ENCODE measurements at regions not wholly inside any gene's neighbourhood (a gene's known extent, or its start where the extent isn't known, plus 50 kb on each side); places are given as distances from the start of the nearest gene placed in this dataset.
A peak's percentile ranks its signal among the peaks of the same experiment; 100 is the strongest.

DNA sequence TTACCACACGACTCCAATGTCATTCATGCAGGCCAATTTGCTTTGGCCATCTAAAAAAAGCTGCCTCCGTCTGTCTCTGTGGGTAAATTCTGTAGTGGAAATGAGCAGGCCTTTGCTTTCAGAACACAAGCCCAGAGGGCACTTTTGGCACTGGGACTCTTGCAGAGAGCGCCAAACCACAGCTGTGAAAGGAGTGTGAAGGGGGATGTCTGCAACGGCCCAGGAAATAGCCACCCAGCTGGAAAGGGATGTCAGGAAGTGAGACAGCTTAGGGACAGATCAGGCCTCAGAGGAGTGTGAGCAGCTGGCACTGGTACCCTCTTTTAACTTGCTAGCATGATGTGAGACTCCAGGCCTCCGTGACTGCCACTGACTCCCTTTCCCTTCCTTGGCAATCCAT, 152.4 kb downstream of the DKK1 start:
- Histone ChIP-seq H3K27ac (ENCODE audit: low read depth, low read length) (peak overlapping the region; percentile 59), H3K79me2 (ENCODE audit: control insufficient read depth, low read length) (no peaks in the 10 kb centered on the region), H3K36me3 (ENCODE audit: control insufficient read depth, low read length) (no peaks in the 10 kb centered on the region), H3K4me1 (ENCODE audit: control insufficient read depth, low read length) (peaks cover 57% of the 10 kb centered on the region), H3K27me3 (ENCODE audit: control insufficient read depth, low read length) (no peaks in the 10 kb centered on the region), H3K9me3 (ENCODE audit: control insufficient read depth, insufficient read depth, low read length) (no peaks in the 10 kb centered on the region), H4K20me1 (ENCODE audit: control insufficient read depth, insufficient read depth, low read depth, low read length) (no peaks in the 10 kb centered on the region), H3K4me2 (ENCODE audit: low read length) (peak overlapping the region; percentile 60), H3K4me3 (ENCODE audit: low read length) (peak overlapping the region; percentile 47), H3K9me2 (replicated peaks; ENCODE audit: control insufficient read depth, low read length) (no peaks in the 10 kb centered on the region), H3F3A (ENCODE audit: control insufficient read depth, insufficient read depth) (no peaks in the 10 kb centered on the region; the same call in 1 of the 2 replicates)
- no peak for TF ChIP-seq EZH2phosphoT487 (IDR thresholded peaks at IDR 0.05; ENCODE audit: borderline replicate concordance, low read length)
- TF ChIP-seq, protein P1, sequence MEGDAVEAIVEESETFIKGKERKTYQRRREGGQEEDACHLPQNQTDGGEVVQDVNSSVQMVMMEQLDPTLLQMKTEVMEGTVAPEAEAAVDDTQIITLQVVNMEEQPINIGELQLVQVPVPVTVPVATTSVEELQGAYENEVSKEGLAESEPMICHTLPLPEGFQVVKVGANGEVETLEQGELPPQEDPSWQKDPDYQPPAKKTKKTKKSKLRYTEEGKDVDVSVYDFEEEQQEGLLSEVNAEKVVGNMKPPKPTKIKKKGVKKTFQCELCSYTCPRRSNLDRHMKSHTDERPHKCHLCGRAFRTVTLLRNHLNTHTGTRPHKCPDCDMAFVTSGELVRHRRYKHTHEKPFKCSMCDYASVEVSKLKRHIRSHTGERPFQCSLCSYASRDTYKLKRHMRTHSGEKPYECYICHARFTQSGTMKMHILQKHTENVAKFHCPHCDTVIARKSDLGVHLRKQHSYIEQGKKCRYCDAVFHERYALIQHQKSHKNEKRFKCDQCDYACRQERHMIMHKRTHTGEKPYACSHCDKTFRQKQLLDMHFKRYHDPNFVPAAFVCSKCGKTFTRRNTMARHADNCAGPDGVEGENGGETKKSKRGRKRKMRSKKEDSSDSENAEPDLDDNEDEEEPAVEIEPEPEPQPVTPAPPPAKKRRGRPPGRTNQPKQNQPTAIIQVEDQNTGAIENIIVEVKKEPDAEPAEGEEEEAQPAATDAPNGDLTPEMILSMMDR (IDR thresholded peaks at IDR 0.05; ENCODE audit: low read depth, low read length, poor library complexity, severe bottlenecking) = no peak

DNA sequence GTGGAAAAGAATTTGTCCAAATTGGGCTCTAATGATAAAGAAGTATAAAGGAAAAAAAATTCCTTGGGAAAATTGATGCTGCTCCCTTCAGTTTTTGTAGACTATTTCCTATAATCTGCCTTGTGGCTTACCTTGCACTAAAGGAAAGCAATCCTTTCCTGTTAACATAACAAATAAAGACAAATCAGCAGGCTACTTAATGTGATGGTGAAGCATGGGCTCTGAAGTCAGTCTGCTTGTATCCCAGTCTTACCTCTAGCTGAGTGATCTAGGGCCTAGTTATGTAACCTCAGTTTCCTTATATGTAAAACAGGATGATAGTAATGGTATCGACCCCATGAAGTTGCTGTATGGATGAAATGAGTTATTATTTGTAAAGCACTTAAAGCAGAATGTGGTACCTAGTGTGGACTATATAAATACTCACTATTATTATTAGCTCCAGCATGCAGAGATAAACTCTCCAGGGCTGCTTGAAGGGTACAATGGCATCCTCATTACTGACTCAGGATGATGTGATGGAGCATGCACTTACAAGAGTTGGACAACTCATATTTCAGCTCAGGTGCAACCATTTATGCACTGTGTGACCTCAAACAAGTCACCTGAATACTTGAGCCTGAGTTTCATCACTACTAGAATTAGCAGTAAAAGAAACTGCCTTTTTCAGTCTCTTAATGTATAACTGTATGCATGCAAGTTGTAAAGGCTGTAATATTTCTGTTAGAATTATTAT, 156.1 kb downstream of the DKK1 start:
- TF ChIP-seq, protein P1 (IDR thresholded peaks at IDR 0.05; ENCODE audit: low read depth, low read length, poor library complexity, severe bottlenecking) = no peak
- TF ChIP-seq EZH2phosphoT487 (IDR thresholded peaks at IDR 0.05; ENCODE audit: borderline replicate concordance, low read length) = no peak
- Histone ChIP-seq H3K79me2 (ENCODE audit: control insufficient read depth, low read length) (no peaks in the 10 kb centered on the region), H3K9me2 (replicated peaks; ENCODE audit: control insufficient read depth, low read length) (no peaks in the 10 kb centered on the region), H3K36me3 (ENCODE audit: control insufficient read depth, low read length) (no peaks in the 10 kb centered on the region), H3K4me2 (ENCODE audit: low read length) (no peak overlapping the region), H3K27me3 (ENCODE audit: control insufficient read depth, low read length) (no peaks in the 10 kb centered on the region), H3K9me3 (ENCODE audit: control insufficient read depth, insufficient read depth, low read length) (no peaks in the 10 kb centered on the region), H4K20me1 (ENCODE audit: control insufficient read depth, insufficient read depth, low read depth, low read length) (no peaks in the 10 kb centered on the region), H3K4me3 (ENCODE audit: low read length) (no peak overlapping the region), H3F3A (ENCODE audit: control insufficient read depth, insufficient read depth) (no peaks in the 10 kb centered on the region; the same call in 1 of the 2 replicates), H3K4me1 (ENCODE audit: control insufficient read depth, low read length) (peaks cover 56% of the 10 kb centered on the region), H3K27ac (ENCODE audit: low read depth, low read length) (no peak overlapping the region)

DNA sequence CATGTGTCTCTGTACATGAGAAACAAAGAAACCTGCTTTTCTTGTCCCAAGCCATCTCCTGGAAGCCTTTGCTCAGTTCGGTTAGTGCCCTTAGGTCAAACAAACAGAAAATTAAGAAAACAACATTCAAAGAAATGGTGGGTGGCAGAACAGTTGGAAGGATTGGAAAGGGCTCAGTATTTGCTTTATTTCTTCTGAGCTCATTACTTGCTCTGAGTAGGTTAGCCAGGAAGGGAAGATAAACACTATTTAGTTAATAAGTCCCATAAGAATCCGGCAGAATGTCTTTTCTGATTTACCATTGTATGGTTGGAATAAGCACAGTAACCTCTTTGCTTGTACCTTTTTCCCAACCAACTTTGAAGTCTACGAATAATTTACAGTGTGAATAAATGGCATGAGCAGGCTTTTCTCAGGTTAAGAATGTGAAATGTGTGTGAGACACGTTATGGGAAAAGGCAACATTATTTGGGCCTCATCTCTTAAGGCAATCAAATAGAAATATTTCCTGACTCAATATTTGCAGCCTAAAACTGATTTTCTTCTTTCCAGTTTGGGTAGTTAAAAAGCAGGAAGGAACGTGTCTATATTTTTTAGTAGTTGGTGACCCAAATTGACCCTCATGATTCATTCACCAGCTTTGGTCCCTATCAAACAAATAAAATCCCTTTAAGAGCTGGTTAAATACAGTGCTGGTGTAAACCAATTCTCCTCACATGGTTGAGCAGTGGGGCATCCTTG, 158.5 kb downstream of the DKK1 start:
- Histone ChIP-seq H3K27me3 (ENCODE audit: control insufficient read depth, low read length) (no peaks in the 10 kb centered on the region), H3K79me2 (ENCODE audit: control insufficient read depth, low read length) (no peaks in the 10 kb centered on the region), H3K4me2 (ENCODE audit: low read length) (no peak overlapping the region), H3F3A (ENCODE audit: control insufficient read depth, insufficient read depth) (no peaks in the 10 kb centered on the region; the same call in 1 of the 2 replicates), H3K4me1 (ENCODE audit: control insufficient read depth, low read length) (peaks cover 56% of the 10 kb centered on the region), H3K27ac (ENCODE audit: low read depth, low read length) (no peak overlapping the region), H3K4me3 (ENCODE audit: low read length) (no peak overlapping the region), H3K9me3 (ENCODE audit: control insufficient read depth, insufficient read depth, low read length) (no peaks in the 10 kb centered on the region), H3K9me2 (replicated peaks; ENCODE audit: control insufficient read depth, low read length) (no peaks in the 10 kb centered on the region), H3K36me3 (ENCODE audit: control insufficient read depth, low read length) (no peaks in the 10 kb centered on the region; the same call in 1 of the 2 replicates), H4K20me1 (ENCODE audit: control insufficient read depth, insufficient read depth, low read depth, low read length) (no peaks in the 10 kb centered on the region)
- TF ChIP-seq, protein P1 (IDR thresholded peaks at IDR 0.05; ENCODE audit: low read depth, low read length, poor library complexity, severe bottlenecking) = no peak
- TF ChIP-seq EZH2phosphoT487 (IDR thresholded peaks at IDR 0.05; ENCODE audit: borderline replicate concordance, low read length) = no peak

All from DOHH2 (cell line).